ENCODE measurements at regions not wholly inside any gene's neighbourhood (a gene's known extent, or its start where the extent isn't known, plus 50 kb on each side); places are given as distances from the start of the nearest gene placed in this dataset.
"Not testable (repeated sequence)": the region's sequence is repeated elsewhere in the genome, so short reads cannot be mapped to it uniquely, and the experiment has no call there.

DNA sequence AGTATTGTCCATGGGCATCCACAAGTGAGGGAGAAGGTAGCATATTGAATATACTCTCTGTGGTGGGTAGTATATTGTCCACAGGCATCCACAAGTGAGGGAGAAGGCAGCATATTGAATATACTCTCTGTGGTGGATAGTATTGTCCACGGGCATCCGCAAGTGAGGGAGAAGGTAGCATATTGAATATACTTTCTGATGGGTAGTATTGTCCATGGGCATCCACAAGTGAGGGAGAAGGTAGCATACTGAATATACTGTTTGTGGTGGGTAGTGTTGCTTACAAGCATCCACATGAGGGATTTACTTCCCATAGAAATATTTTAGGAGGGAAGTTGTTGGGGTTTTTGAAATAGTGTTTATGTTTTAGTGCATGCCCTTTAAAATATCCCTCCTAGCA is 784.1 kb upstream of the TPTE start:
- TF ChIP-seq, protein P1, sequence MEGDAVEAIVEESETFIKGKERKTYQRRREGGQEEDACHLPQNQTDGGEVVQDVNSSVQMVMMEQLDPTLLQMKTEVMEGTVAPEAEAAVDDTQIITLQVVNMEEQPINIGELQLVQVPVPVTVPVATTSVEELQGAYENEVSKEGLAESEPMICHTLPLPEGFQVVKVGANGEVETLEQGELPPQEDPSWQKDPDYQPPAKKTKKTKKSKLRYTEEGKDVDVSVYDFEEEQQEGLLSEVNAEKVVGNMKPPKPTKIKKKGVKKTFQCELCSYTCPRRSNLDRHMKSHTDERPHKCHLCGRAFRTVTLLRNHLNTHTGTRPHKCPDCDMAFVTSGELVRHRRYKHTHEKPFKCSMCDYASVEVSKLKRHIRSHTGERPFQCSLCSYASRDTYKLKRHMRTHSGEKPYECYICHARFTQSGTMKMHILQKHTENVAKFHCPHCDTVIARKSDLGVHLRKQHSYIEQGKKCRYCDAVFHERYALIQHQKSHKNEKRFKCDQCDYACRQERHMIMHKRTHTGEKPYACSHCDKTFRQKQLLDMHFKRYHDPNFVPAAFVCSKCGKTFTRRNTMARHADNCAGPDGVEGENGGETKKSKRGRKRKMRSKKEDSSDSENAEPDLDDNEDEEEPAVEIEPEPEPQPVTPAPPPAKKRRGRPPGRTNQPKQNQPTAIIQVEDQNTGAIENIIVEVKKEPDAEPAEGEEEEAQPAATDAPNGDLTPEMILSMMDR (IDR thresholded peaks at IDR 0.05; ENCODE audit: low read depth, low read length, missing input control) = not testable (repeated sequence)
- not testable (repeated sequence) for TF ChIP-seq YY1 (IDR thresholded peaks at IDR 0.05); JUND (IDR thresholded peaks at IDR 0.05); EGR1 (IDR thresholded peaks at IDR 0.05; ENCODE audit: low read depth in 2 of 2); SP1 (IDR thresholded peaks at IDR 0.05); RAD21 (IDR thresholded peaks at IDR 0.05)
- TF ChIP-seq, protein P2, sequence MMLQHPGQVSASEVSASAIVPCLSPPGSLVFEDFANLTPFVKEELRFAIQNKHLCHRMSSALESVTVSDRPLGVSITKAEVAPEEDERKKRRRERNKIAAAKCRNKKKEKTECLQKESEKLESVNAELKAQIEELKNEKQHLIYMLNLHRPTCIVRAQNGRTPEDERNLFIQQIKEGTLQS (IDR thresholded peaks at IDR 0.05) = not testable (repeated sequence)
